Fibroblast of skin of right quadriceps (primary cell): ENCODE measurements at regions not wholly inside any gene's neighbourhood (a gene's known extent, or its start where the extent isn't known, plus 50 kb on each side); places are given as distances from the start of the nearest gene placed in this dataset.
"Not testable (repeated sequence)": the region's sequence is repeated elsewhere in the genome, so short reads cannot be mapped to it uniquely, and the experiment has no call there.

Source experiments
- DNase-seq: peaks from one replicate; pipeline ENCODE4 v3.0.0-alpha.2; 2013

DNA sequence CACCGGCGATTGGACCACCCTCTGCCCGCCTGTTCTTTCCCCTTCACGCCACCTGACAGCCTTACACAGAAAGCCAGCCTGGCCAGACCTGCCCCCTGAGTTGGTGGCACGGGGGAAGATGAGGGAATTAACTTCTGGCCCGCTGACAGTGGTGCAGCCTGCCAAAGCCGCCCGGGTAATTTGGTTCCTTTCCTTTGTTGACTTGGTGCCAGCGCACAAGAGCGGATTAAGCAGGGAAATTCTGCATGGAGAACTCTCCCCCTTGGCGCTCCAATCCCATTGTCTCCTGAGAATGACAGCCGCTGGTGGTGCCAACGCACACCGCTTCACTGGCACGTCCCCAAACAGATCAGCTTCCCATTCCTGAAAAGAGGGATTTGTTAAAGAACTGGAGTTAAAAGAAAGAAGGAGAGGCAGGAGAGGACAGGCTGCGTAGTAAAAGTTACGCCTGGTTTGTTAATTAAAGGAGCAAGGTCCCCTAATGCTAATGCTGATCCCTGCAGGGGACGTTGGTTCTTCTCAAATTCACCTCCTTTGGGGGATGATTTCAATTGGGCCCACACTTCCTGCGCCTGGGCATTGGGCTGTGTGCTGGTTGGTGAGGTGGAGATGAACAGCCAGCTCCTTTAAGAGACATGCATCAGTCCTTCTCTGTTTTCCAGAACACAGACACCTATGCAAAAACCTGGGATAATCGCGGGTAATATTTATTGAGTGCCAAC, 286.8 kb downstream of the MYCN start:
- no peak for DNase-seq

DNA sequence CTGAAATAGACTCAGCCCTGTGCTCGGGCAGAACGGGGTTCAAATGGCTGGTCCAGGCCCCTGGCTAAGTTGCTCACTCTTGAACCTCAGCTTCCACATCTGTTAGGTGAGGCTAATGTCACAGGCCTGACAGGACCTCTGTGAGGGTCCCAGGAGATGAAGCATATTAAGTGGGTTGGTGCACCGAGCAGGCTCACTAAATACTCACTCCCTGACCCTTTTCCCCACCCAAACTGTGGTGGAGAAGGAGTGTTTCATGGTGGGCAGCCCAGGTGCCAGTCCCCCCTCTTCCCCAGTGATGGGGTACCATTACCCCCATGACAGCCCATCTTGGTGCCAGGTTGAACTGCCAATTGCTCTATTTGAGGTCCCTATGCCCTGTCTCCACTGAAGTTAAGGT, 286.0 kb downstream of the MYCN start:
- DNase-seq: no peak

DNA sequence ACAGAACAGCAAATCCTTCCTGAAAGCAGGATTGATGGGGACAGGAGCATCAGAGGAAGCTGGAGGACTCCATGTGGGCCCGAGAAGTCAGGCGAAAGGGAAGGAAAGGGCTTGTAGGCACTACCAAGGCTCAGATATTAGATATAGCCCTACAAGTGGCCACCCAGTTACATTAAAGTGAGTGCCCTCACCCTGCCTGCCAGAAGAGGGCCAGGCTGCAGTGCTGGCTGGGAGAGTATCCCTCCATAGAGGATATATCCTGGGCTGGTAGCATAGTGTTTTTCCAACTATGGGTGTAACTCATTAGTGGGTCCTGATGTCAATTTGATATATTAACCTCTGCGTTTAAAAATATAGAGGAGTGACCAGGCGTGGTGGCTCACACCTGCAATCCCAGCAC, 285.2 kb downstream of the MYCN start:
- DNase-seq: no peak

DNA sequence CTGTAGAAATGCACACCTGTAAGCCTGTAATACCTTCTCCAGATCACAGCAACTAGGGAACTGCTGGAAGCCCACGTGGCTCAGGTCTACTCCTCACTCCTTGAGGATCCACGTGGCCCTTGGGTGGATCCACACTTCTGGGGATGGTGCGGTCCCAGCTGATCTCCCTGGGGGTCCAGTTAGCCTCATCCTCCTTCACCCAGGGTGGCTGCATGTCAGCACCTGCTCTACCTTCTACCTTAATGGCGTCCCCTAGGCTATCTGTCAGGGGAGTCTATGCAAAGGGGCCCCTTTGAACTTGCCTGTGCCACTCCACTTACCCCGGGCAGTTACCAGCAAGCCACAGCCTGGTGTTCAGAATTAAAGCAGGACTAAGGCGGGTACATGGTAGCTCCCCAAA, 284.7 kb downstream of the MYCN start:
- DNase-seq: no peak

DNA sequence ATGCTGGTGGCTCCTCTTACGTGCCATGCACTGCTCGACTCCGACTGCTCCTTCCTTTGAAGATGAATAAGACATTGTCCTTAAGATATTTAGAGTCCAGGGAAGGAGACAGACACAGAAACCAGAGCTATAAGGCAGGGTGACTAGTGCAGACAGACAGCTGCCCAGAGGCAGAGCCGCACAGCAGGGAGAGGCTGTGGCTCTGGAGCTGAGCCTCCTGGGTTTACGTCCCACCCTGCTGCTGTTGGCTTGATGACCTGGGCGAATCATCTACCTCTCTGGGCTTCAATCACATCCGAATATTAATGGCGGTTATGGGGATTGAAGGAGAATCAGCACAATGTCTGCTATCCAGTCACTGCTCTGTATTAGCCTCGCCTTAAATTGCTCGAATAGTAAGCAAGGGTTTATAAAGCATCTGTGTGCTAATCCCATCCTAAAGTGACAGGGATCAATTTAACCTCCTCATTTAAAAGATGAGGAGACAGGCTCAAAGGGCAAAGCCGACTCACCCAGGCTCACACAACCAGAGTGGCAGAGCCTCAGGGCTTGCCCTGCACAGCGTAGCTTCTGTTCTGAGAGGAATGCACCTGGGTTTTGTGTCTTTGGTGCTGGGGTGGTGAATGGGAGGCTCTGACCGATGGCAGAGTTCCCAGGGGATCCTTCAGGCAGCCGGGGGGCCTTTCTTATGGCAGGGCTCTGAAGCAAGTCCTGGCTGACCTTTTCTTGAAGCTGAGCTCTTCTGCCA, 284.1 kb downstream of the MYCN start:
- DNase-seq: no peak

DNA sequence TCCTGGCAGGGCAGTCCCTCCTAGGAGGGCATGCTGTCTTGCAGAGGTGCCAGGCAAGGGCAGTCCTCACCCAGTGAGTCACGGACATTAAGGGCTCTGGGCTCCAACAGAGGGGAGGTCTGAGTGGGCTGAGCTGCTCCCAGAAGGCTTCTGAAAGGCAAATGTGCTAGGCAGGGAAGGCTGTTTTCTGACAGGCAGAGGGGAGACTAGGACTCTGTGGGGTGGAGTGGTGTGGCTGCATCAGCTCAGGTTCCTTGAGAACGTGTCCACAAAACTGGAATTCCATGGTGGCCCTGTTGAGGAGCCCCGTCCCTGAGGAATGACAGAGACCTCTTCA, 283.5 kb downstream of the MYCN start:
- DNase-seq: no peak

DNA sequence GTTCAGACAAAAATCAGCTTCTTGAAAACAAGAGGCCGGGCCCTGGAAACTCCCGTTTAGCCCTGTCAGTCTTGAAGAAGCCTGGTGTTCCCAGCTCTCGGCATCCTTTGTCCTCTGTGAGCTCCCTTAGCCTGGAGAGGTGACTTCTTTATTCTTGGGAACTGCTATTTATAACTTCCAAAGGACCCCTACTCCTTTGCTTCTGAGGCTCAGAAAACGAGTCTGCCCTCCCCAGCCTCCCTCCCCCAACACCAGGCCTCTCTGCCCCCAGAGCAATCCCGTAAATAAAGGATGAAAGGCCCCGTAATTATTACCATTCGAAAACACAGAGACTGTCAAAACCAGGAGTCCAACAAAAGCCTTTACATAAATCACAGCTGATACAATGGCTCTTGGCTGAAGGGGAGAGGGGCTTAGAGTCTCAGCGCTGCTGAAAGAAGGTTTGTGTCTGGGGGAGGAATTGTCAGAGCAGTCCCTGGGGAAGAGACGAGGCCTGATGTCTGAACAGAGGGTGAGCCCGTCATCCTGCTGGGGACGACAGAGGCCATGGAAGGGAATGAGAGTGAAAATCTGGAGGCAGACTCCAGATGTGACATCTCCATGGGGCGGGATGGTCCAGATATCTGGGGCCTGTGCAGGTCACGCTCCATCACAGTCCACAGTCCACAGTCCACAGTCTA, 283.0 kb downstream of the MYCN start:
- DNase-seq: no peak

DNA sequence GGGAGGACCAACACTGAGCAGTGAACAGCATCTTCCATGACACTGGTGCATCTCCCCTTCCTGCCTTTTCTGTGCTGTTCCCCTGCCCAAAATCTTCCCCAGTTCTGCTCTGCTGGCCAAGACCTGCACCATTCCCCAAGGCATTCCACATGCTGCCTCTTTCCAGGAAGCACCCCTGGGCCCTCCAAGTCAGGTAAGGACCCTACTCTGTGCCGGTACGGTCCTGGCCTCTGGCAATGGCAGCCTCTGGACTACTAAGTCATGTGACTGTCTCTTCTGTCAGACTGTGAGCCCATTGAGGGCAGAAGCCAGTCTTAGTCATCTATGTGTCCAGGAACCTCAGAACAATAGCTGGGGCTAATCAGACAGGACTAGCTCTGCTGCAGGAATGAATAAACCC, 282.0 kb downstream of the MYCN start:
- DNase-seq: no peak

DNA sequence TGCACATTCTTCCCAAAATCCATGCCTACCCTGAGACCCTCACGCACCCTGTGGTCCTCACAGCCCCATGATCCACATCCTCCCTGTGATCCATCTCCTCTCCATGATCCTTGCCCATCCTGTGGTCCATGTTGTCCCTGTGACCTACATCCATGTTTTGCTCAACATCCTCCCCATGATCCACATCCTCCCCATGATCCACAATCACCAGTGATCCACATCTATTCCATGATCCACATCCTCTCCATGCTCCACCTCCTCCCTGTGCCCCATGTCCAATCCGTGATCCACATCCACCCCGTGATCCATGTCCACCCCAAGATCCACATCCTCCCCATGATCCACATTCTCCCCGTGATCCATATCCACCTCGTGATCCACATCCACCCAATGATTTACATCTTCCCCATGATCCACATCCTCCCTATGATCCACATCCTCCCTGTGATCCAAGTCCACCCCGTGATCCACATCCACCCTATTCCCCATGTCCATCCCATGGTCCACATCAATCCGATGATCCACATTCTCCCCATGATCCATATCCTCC, 281.2 kb downstream of the MYCN start:
- no peak for DNase-seq

DNA sequence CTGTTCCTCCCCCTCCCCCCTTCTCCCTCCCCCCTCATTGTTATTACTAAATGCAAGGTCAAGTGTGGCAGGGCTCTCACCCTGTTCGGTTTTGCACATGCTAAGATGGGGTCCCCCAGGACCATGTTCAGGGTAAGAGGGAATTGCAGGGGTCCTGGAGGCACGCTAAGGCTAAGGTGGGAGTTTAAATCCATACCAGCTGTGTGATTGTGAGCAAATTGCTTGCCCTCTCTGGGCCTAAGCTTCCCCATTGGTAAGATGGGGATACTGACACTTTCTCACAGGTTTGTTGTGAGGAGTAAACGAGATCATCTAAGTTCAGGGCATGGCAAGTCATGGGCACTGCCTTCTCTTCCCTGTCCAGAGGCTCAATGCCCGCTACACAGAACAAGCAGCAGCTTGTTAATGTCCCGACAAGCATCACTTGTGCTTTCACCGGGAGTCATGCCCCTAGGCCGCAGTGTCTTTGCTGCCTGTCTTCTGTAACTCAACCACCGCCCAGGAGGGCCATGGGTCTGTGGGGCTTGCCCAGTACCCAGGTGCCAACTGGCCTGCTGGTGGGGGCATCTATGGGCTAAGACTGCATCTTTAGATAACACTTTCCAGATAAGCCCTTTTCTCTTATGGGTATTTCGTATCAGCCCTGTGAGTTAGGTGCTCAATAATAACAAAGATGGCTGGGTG, 279.1 kb downstream of the MYCN start:
- DNase-seq: no peak

DNA sequence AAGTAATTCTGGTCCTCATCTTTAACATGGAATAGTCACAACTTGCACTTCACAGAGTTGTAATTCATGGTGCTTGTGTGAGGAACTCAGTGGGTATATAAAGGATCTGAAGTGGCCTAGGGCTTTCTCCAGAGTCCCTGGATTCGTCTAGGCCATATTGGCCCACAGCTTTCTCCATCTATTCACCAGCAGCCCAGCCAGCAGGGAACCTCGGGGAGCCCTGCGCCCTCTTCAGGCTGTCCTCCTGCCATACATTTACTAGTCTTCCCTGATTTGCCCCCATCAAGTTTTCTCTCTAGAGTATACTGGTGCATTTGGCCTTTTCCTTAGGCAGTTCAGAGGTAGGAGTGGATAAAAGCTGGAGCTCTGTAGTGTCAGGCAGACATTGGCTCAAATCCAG, 278.3 kb downstream of the MYCN start:
- DNase-seq: no peak

DNA sequence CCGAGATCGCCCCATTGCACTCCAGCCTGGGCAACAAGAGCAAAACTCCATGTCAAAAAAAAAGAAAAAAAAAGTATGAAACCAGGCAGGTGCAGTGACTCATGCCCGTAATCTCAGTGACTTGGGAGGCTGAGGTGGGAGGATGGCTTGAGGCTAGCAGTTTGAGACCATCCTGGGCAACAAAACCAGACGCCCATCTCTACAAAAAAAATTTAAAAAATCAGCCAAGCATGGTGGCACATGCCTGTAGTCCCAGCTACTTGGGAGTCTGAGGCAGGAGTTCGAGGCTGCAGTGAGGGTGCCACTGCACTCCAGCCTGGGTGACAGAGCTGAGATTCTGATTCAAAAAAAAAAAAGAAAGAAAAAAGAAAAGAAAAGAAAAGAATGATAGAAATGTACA, 277.8 kb downstream of the MYCN start:
- DNase-seq: no peak

DNA sequence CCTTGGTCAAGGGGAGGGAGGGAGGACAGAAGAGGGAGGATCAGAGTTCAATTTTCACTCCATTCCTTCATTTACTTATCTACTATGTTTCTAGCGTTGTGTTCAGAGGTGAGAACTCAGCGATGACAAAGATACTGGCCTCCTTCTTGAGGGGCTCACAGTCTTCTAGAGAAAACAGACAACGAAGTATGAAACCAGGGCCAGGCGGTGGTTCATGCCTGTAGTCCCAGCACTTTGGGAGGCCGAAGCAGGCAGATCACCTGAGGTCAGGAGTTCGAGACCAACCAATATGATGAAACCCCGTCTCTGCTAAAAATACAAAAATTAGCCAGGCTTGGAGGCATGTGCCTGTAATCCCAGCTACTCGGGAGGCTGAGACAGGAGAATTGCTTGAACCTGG, 277.4 kb downstream of the MYCN start:
- not testable (repeated sequence) for DNase-seq

DNA sequence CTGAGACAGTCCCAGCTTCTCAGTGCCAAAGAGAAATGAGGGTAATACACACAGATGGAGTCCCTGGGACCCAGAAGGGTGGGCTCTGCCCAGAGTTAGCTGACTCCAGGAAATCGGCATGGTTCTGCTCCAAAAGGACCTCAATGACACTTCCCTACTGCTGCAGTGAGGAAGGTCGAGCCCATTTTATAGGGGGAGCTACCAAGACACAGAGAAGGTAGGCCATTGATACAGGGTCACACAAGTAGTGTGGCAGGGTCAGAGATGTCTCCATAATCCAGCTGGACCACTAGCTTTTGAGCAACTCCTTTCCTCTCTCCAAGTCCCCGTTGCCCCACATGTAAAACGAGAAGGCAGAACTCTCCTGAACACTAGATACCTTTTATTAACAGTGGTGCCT, 276.9 kb downstream of the MYCN start:
- DNase-seq: no peak

DNA sequence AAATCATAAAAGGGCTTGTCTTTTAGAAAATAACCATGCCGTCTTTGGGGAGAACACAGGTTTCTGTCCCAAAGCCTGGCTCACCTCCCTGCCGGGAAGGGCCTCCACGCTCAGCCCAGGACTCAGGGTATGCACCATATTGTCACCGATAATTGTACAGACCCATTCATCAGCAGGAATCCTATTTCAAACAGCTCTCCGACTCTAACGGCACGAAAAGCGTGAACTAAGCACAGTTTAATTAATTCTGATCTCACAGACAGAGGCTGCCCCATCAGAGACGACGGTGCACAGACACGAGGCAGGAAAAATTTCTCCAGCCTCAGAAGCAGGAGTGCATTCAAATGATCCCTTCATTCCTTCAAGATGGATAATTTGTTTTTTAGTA, 276.2 kb downstream of the MYCN start:
- DNase-seq: no peak

DNA sequence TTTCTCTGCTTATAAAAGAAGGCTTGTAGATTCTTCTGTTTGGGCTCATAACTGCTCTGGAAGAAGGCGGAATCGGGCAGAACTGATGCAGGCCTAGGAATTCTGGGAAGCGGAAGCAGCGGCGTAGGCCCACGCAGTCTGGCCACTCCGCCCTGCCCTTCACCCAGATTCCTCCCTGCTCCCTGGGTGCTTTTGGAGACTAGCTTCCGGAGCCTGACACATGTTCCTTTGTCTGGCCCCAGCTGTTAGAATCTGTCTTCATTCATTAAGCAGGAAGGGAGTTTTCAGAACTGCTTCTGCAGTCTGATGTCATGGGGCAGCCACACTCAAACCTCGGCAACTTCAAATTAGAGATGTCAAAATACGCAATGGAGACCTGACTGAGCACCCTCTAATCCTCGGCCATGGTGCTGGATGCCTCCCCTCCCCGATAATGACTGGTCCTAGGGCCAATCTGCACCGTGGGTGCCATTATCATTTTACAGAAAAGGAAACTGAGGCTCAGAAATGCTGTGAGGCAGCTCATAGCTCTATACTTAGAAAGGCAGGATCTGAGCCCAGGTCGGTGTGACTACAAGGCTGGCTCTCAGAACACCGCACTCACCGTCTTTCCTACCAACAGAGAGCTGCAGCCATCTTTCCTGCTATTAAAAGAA, 275.7 kb downstream of the MYCN start:
- DNase-seq: no peak

DNA sequence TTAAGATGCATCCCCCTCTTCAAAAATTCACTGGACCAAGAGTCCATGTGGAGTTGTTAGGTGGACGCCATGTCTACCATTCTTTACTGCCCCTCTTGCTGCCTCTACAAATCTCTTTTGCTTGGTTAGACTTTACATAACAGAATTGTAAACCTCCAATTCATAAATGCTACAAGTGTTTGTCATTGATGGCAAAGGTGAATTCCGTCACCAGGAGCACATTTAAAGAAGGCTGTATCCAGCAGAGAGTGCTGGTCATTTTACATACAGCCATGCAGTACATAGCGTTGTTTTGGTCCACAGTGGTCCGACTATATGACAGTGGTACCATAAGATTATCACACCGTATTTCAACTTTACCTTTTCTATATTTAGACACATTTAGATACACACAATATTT, 274.5 kb downstream of the MYCN start:
- no peak for DNase-seq

DNA sequence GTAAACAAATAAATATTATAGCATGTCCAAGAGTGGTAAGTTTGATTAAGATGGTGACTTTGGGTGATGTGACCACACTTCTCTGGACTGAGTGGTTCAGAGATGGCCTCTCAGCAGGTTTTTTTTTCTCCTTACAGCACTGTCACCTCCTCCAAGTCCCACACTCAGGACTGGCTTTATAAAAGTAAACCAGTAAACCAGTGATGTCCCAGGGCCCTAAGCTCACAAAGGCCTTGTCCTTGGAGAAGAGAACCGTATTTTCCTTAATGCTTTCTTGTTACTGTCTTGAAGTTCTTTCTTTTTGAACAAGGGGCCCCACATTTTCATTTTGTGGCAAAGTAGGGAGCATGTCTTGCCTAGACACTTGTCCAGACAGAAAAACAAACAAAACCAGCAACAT, 274.0 kb downstream of the MYCN start:
- no peak for DNase-seq

DNA sequence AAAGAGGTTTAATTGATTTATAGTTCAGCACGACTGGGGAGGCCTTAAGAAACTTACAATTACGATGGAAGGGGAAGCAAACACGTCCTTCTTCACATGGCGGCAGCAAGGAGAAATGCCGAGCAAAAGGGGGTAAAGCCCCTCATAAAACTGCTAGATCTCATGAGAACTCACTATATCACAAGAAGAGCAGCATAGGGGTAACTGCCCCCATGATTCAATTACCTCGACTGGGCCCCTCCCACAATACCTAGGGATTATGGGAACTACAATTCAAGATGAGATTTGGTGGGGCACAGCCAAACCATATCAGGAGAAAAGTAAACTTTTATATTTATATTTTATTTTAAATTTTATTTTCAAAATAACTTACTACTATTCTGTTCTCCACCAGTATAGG, 272.0 kb downstream of the MYCN start:
- DNase-seq: no peak

DNA sequence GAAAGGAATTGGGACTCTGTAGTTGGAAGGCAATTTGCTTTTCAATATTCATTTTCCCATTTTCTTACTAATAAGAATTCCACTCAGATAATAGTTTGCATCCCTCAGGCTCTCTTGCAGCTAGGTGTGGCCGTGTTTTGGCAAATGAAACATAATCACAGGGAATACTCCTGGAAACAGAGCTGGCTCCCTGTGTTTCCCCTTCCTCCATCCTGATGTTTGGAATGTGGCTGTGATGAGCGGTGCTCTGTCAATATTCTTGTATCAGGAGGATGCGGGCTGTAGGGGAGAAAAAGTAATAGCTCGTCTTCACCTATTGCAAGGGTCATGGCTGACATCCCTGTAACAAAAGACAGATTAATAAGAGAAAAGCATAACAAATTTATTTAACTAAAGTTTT, 271.0 kb downstream of the MYCN start:
- DNase-seq: no peak

DNA sequence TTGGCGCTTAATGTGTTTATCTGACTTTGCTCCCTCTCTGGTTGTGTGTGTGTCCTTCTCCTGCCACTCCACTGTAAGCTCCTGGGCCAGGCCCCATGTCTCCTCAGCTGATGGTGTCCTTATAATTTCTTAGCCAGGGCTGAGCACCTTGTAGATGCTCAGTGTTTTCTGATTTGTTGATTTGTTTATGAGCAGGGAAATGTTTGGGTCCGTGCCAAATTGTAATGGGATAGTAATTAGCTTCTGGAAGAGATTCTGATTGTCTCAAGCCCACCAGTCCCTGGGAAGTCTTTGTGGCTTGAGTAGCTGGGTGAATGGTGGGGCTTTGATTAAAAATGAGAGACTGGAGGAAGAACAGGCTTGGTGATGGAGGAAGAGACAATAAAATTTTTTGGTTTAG, 270.5 kb downstream of the MYCN start:
- DNase-seq: no peak

DNA sequence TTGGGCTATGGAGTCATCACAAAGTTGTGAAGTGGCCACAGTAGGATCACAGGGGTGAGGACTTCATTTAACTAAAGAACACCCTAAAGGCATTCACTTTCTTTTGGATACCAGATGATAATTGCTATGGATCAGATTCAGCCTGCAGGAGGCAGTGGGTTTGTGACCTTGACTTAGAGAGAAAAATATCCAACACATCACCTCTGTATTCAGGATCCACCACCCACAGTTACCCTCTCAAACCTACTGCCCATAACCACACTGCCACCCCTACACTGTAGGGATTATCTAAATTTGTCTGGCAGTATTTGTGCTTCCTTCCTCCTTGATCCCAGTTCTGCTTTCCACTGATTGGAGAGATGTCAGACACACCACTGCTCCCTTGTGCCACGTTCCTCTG, 269.4 kb downstream of the MYCN start:
- no peak for DNase-seq

DNA sequence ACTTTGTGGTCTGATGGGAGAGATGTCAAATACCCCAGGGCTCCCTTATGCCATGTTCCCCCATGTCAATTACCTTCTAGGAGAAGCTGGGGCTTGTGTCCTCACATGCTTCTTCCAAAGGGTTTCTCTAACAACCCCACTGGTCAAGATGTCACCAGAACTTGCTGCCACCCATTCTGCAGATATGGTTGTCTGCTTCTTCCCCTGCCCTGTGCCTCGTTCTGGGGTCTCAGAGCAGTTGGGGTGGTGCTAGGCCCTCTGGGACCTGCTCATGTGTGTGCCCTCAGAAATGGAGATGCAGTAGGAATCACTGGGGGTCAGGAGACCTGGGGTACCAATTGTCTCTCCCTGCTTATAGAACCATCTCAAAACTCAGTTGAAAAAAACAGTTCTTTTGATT, 268.6 kb downstream of the MYCN start:
- no peak for DNase-seq
